Sigmoid colon (tissue), 6 donors: ENCODE measurements at regions not wholly inside any gene's neighbourhood (a gene's known extent, or its start where the extent isn't known, plus 50 kb on each side); places are given as distances from the start of the nearest gene placed in this dataset.
"Not testable (repeated sequence)": the region's sequence is repeated elsewhere in the genome, so short reads cannot be mapped to it uniquely, and the experiment has no call there.

Experiments used
- DNase-seq: peaks from one replicate; pipeline ENCODE4 v3.0.0-alpha.2; 2019
- H3K27ac ChIP-seq, 4 donors: fragments of 200-600 bp; sonication (generic); one replicate each; pipeline ENCODE4 v1.5.1; 2016 to 2019; ENCODE audit warnings: mild to moderate bottlenecking in 1 of 4
- H3K27me3 ChIP-seq, 3 donors: fragments of 200-600 bp; sonication (generic); one replicate each; pipeline ENCODE4 v1.5.1; 2019; ENCODE audit warnings: mild to moderate bottlenecking in 1 of 3
- H3K36me3 ChIP-seq, 4 donors: fragments of 200-600 bp; sonication (generic); one replicate each; pipeline ENCODE4 v1.5.1; 2016 to 2019
- H3K4me1 ChIP-seq, 4 donors: fragments of 200-600 bp; sonication (generic); one replicate each; pipeline ENCODE4 v1.5.1; 2017 to 2019
- H3K4me3 ChIP-seq, 4 donors: fragments of 200-600 bp; sonication (generic); one replicate each; pipeline ENCODE4 v1.5.1; 2017 to 2019; ENCODE audit warnings: mild to moderate bottlenecking in 2 of 4, moderate library complexity in 1 of 4
- H3K9me3 ChIP-seq, 4 donors: fragments of 200-600 bp in 3 of 4; sonication (generic) in 3 of 4; one replicate each; pipeline versions ENCODE4 v1.5.1 to v1.6.1; 2013 to 2019
- EP300 ChIP-seq, 4 donors: sonication (generic); formaldehyde crosslinking; IDR thresholded peaks; one replicate each; pipeline ENCODE4 v1.6.1; 2017; ENCODE audit warnings: antibody characterized with exemption in 4 of 4
- POLR2A ChIP-seq, 2 donors: fragments of 450-650 bp; IDR thresholded peaks; one replicate each; pipeline ENCODE4 v1.6.1; 2016; ENCODE audit warnings: antibody characterized with exemption in 2 of 2, mild to moderate bottlenecking in 2 of 2, moderate library complexity in 2 of 2
- POLR2AphosphoS5 ChIP-seq, 4 donors: sonication (generic); formaldehyde crosslinking; IDR thresholded peaks; one replicate each; pipeline ENCODE4 v1.6.1; 2017; ENCODE audit warnings: antibody characterized with exemption in 4 of 4
- WGBS, 2 donors: extraction: QIAGEN DNeasy Blood & Tissue Kit; methylation state at CpG; one replicate each; pipeline ENCODE4 v1.1.7; 2013; 5-methylcytosine and 5-hydroxymethylcytosine counted together
- intact Hi-C: fragments of 100-400 bp; cut with DNase I; formaldehyde crosslinking; loops from one replicate; pipeline ENCODE4 v1.15.1; 2023
- TF ChIP-seq, protein P1 (sequence below), 4 experiments: fragments of 450-650 bp in 3 of 4; fragments of 200-600 bp in 1 of 4; IDR thresholded peaks; one replicate each; pipeline ENCODE4 v1.5.1; 2016 to 2019; ENCODE audit warnings: antibody characterized with exemption in 4 of 4, mild to moderate bottlenecking in 3 of 4, moderate library complexity in 2 of 4
- donor health status: healthy with polysubstance abuse.
- donor health status: healthy.

- H3K36me3 ChIP-seq: no peaks in the 10 kb centered on the region
- WGBS, 2 donors: 27 to 39% methylated on average over 1 of the region's 1 CpG
- no peaks in the 10 kb centered on the region for H3K9me3 ChIP-seq
- H3K27ac ChIP-seq: no peak overlapping the region
- DNase-seq: no peak
- H3K4me1 ChIP-seq: no peaks in the 10 kb centered on the region
- no peaks in the 10 kb centered on the region for H3K27me3 ChIP-seq
- TF ChIP-seq, protein P1, sequence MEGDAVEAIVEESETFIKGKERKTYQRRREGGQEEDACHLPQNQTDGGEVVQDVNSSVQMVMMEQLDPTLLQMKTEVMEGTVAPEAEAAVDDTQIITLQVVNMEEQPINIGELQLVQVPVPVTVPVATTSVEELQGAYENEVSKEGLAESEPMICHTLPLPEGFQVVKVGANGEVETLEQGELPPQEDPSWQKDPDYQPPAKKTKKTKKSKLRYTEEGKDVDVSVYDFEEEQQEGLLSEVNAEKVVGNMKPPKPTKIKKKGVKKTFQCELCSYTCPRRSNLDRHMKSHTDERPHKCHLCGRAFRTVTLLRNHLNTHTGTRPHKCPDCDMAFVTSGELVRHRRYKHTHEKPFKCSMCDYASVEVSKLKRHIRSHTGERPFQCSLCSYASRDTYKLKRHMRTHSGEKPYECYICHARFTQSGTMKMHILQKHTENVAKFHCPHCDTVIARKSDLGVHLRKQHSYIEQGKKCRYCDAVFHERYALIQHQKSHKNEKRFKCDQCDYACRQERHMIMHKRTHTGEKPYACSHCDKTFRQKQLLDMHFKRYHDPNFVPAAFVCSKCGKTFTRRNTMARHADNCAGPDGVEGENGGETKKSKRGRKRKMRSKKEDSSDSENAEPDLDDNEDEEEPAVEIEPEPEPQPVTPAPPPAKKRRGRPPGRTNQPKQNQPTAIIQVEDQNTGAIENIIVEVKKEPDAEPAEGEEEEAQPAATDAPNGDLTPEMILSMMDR (IDR thresholded peaks at IDR 0.05): no peak
- TF ChIP-seq POLR2A (IDR thresholded peaks at IDR 0.05) (no peak), POLR2AphosphoS5 (IDR thresholded peaks at IDR 0.05) (no peak), EP300 (IDR thresholded peaks at IDR 0.05) (no peak)
- intact Hi-C loops: no loop called here
- no peak overlapping the region for H3K4me3 ChIP-seq
These were observed 84.9 kb upstream of the TET2 start for GRCh38 chr4:105061731-105062130.

GRCh38 chr4:105066401-105066800 lies 80.3 kb upstream of the TET2 start:
- Histone ChIP-seq H3K9me3 (no peaks in the 10 kb centered on the region), H3K27ac (no peak overlapping the region), H3K27me3 (no peaks in the 10 kb centered on the region), H3K4me1 (no peaks in the 10 kb centered on the region), H3K4me3 (no peak overlapping the region), H3K36me3 (no peaks in the 10 kb centered on the region)
- intact Hi-C loops: no loop called here
- TF ChIP-seq, protein P1 (IDR thresholded peaks at IDR 0.05): no peak
- no peak for TF ChIP-seq POLR2AphosphoS5 (IDR thresholded peaks at IDR 0.05)
- no peak for TF ChIP-seq POLR2A (IDR thresholded peaks at IDR 0.05)
- no peak for TF ChIP-seq EP300 (IDR thresholded peaks at IDR 0.05)
- no peak for DNase-seq

DNA sequence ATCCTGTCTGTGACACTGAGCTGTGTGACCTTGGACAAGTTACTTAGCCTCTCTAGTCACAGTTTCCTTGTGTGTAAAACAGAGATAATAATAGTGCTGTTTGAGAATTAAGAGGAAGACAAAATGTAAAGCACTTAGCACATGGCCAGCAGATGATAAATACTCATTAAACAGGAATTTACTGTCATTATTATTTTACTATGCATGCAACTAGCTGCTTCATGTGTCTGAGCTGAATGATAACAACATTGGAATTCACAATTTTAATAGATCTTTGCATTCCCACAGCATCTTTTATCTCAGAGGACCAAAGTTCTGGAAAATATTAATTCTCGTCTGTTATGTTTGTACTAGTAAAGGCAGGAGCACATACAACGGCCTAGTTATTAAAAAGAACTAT lies 79.2 kb upstream of the TET2 start:
- DNase-seq: no peak
- 84 to 88% methylated on average over 2 of the region's 2 CpGs for WGBS, 2 donors
- Histone ChIP-seq H3K27me3 (no peaks in the 10 kb centered on the region), H3K9me3 (no peaks in the 10 kb centered on the region), H3K4me1 (no peaks in the 10 kb centered on the region), H3K27ac (no peak overlapping the region), H3K4me3 (no peak overlapping the region), H3K36me3 (no peaks in the 10 kb centered on the region)
- intact Hi-C loops: no loop called here
- TF ChIP-seq, protein P1 (IDR thresholded peaks at IDR 0.05): no peak
- TF ChIP-seq EP300 (IDR thresholded peaks at IDR 0.05): no peak
- no peak for TF ChIP-seq POLR2AphosphoS5 (IDR thresholded peaks at IDR 0.05)
- TF ChIP-seq POLR2A (IDR thresholded peaks at IDR 0.05): no peak

- Histone ChIP-seq H3K4me1 (no peaks in the 10 kb centered on the region), H3K9me3 (no peaks in the 10 kb centered on the region), H3K27me3 (no peaks in the 10 kb centered on the region), H3K27ac (no peak overlapping the region), H3K36me3 (no peaks in the 10 kb centered on the region), H3K4me3 (no peak overlapping the region)
- intact Hi-C loops: no loop called here
- DNase-seq: no peak
- 82 to 84% methylated on average over 4 of the region's 4 CpGs for WGBS, 2 donors
- TF ChIP-seq POLR2AphosphoS5 (IDR thresholded peaks at IDR 0.05) (no peak), EP300 (IDR thresholded peaks at IDR 0.05) (no peak), POLR2A (IDR thresholded peaks at IDR 0.05) (no peak)
- TF ChIP-seq, protein P1 (IDR thresholded peaks at IDR 0.05): no peak
These were observed 78.7 kb upstream of the TET2 start for GRCh38 chr4:105067946-105068345.

GRCh38 chr4:105068516-105068915 lies 78.2 kb upstream of the TET2 start:
- Histone ChIP-seq H3K4me1 (no peaks in the 10 kb centered on the region), H3K27ac (no peak overlapping the region), H3K36me3 (no peaks in the 10 kb centered on the region), H3K4me3 (no peak overlapping the region), H3K27me3 (no peaks in the 10 kb centered on the region), H3K9me3 (no peaks in the 10 kb centered on the region)
- intact Hi-C loops: no loop called here
- 82 to 89% methylated on average over 3 of the region's 3 CpGs for WGBS, 2 donors
- no peak for DNase-seq
- TF ChIP-seq POLR2A (IDR thresholded peaks at IDR 0.05) (no peak), POLR2AphosphoS5 (IDR thresholded peaks at IDR 0.05) (no peak)

- H3K27me3 ChIP-seq, intact Hi-C loops, H3K4me3 ChIP-seq, H3K4me1 ChIP-seq, H3K36me3 ChIP-seq, DNase-seq, H3K27ac ChIP-seq, H3K9me3 ChIP-seq: not testable (repeated sequence)
- 92 to 94% methylated on average over 2 of the region's 2 CpGs for WGBS, 2 donors
These were observed 74.6 kb upstream of the TET2 start for GRCh38 chr4:105072095-105072494.
